Panc1 (cell line): ENCODE measurements at regions not wholly inside any gene's neighbourhood (a gene's known extent, or its start where the extent isn't known, plus 50 kb on each side); places are given as distances from the start of the nearest gene placed in this dataset.

Experiments
- ATAC-seq: fragments of 200-7000 bp; cut with Tn5 transposase; 2 replicates; pipeline ENCODE4 v1.9.1; 2020; ENCODE audit warnings: mild to moderate bottlenecking, moderate library complexity
- BruUV-seq: library from RNA; stranded (reverse); fragments of 400-500 nt; replicated peaks from 2 replicates; lab custom pipeline; 2021; lab: Mats Ljungman, UMichigan
- CTCF ChIA-PET: fragments of 300-600 bp; sonication (Branson Sonifier 250); formaldehyde crosslinking; loops from one replicate; lab custom pipeline; 2022; ENCODE audit warnings: antibody characterized with exemption; lab: Charles Lee
- POLR2A ChIA-PET: fragments of 300-600 bp; sonication (Branson Sonifier 250); formaldehyde crosslinking; loops from one replicate; lab custom pipeline; 2022; ENCODE audit warnings: antibody characterized with exemption; lab: Charles Lee
- DNase-seq: peaks from one replicate; pipeline ENCODE4 v3.0.0-alpha.2; 2010; ENCODE audit warnings: low read depth, low spot score
- H3K27ac ChIP-seq: 2 replicates; pipeline ENCODE4 v1.5.1; 2011; ENCODE audit warnings: mild to moderate bottlenecking, low read length, inconsistent platforms
- H3K27me3 ChIP-seq: fragments of 200-500 bp; sonication (Bioruptor generic); 2 replicates; pipeline ENCODE4 v1.6.0; 2014; ENCODE audit warnings: low read length, inconsistent platforms; ENCODE audit not compliant: control insufficient read depth, insufficient read depth
- H3K36me3 ChIP-seq: fragments of 200-500 bp; sonication (Bioruptor generic); 2 replicates; pipeline ENCODE4 v1.5.1; 2014; ENCODE audit warnings: inconsistent platforms, mild to moderate bottlenecking, low read length, moderate library complexity; ENCODE audit not compliant: control insufficient read depth, insufficient read depth
- H3K4me1 ChIP-seq: 2 replicates; pipeline ENCODE4 v1.5.1; 2011; ENCODE audit warnings: inconsistent platforms, mild to moderate bottlenecking, low read length, moderate library complexity; ENCODE audit not compliant: control insufficient read depth, insufficient read depth
- H3K4me3 ChIP-seq, 2 experiments: 2 replicates each; pipeline ENCODE4 v1.5.1; 2011 to 2012; ENCODE audit warnings: low read depth in 2 of 2, low read length in 2 of 2, mild to moderate bottlenecking in 2 of 2, inconsistent platforms in 1 of 2, moderate library complexity in 1 of 2
- H3K9me3 ChIP-seq: fragments of 200-500 bp; sonication (Bioruptor generic); 2 replicates; pipeline ENCODE4 v1.5.1; 2014; ENCODE audit warnings: low read depth, mild to moderate bottlenecking, inconsistent platforms, low read length, moderate library complexity; ENCODE audit not compliant: control insufficient read depth, insufficient read depth
- CTCF ChIP-seq: fragments of 450-650 bp; IDR thresholded peaks from 2 replicates; pipeline ENCODE4 v1.5.1; 2017; ENCODE audit warnings: mild to moderate bottlenecking
- POLR2AphosphoS5 ChIP-seq: IDR thresholded peaks from 2 replicates; pipeline ENCODE4 v1.6.1; 2012; ENCODE audit warnings: mild to moderate bottlenecking, low read depth, low read length, moderate library complexity
- REST ChIP-seq, 2 experiments: IDR thresholded peaks; 2 replicates each; pipeline ENCODE4 v1.6.1; 2011 to 2012; ENCODE audit warnings: low read depth in 2 of 2, control low read depth in 1 of 2, low read length in 1 of 2, mild to moderate bottlenecking in 1 of 2, moderate library complexity in 1 of 2; ENCODE audit not compliant: insufficient read depth in 1 of 2
- SIN3A ChIP-seq: IDR thresholded peaks from 2 replicates; pipeline ENCODE4 v1.6.1; 2012; ENCODE audit warnings: low read depth, mild to moderate bottlenecking, low read length, moderate library complexity, borderline replicate concordance; ENCODE audit not compliant: insufficient read depth
- TCF7L2 ChIP-seq: IDR thresholded peaks from 2 replicates; pipeline ENCODE4 v1.6.1; 2011; ENCODE audit warnings: mild to moderate bottlenecking, low read depth, low read length, inconsistent platforms
- in situ Hi-C: cut with HindIII; loops from 2 replicates; pipeline ENCODE4 v1.10.0; 2016; ENCODE audit warnings: low sequenced_read_pairs, low pct_unique_long_range_greater_than_20kb
- intact Hi-C: fragments of 100-400 bp; cut with micrococcal nuclease; formaldehyde crosslinking; loops from one replicate; pipeline ENCODE4 v1.10.0; 2022; ENCODE audit not compliant: unreplicated experiment

GRCh38 chr9:18159254-18159653, 314.7 kb upstream of the ADAMTSL1 start:
- ChIA-PET CTCF (no interaction called here), POLR2A (no interaction called here)
- Histone ChIP-seq H3K27ac (no peak overlapping the region), H3K27me3 (no peaks in the 10 kb centered on the region), H3K4me3 (no peak overlapping the region), H3K4me1 (no peaks in the 10 kb centered on the region), H3K36me3 (no peaks in the 10 kb centered on the region), H3K9me3 (no peaks in the 10 kb centered on the region)
- TF ChIP-seq SIN3A (no peak), REST (IDR thresholded peaks at IDR 0.05; ENCODE audit: insufficient read depth in 1 of 2, low read depth in 2 of 2, low read length in 1 of 2) (no peak), CTCF (no peak), POLR2AphosphoS5 (no peak), TCF7L2 (no peak)
- no peak for DNase-seq
- no peak for ATAC-seq
- intact Hi-C loops: no loop called here
- in situ Hi-C loops: no loop called here
- no TSS peak for BruUV-seq

GRCh38 chr9:18163146-18163545, 310.8 kb upstream of the ADAMTSL1 start:
- H3K36me3 ChIP-seq: no peaks in the 10 kb centered on the region
- no TSS peak for BruUV-seq
- no peak for DNase-seq
- CTCF ChIA-PET: no interaction called here
- H3K27me3 ChIP-seq: no peaks in the 10 kb centered on the region
- no peak for ATAC-seq
- H3K27ac ChIP-seq: no peak overlapping the region
- no peak overlapping the region for H3K4me3 ChIP-seq
- in situ Hi-C loops: no loop called here
- no peak for TF ChIP-seq POLR2AphosphoS5
- no peak for TF ChIP-seq REST (IDR thresholded peaks at IDR 0.05; ENCODE audit: insufficient read depth in 1 of 2, low read depth in 2 of 2, low read length in 1 of 2)
- no peak for TF ChIP-seq CTCF
- TF ChIP-seq SIN3A: no peak
- TF ChIP-seq TCF7L2: no peak
- intact Hi-C loops: no loop called here
- H3K9me3 ChIP-seq: no peaks in the 10 kb centered on the region
- H3K4me1 ChIP-seq: no peaks in the 10 kb centered on the region
- POLR2A ChIA-PET: no interaction called here
